DMS53 (cell line): ENCODE measurements at regions not wholly inside any gene's neighbourhood (a gene's known extent, or its start where the extent isn't known, plus 50 kb on each side); places are given as distances from the start of the nearest gene placed in this dataset.

Experiments
- DNase-seq: peaks from one replicate; lab custom pipeline; 2025; lab: John Stamatoyannopoulos, UW

DNA sequence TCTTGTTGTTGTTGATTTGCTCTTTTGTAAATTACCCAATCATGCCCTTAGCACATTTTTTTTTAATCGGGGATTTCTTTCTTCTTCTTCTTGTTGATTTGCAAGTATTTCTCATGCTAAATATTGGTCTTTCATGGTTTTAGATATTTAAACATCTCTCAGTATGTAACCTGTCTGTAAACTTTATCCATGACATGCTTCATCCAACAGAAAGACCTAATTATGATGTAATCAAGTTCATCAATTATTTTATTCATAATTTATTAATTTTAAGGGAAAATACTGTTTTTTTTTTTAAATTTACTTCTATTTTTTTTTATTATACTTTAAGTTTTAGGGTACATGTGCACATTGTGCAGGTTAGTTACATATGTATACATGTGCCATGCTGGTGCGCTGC, 69.8 kb downstream of the TNFSF18 start:
- no peak for DNase-seq
